ENCODE measurements at regions not wholly inside any gene's neighbourhood (a gene's known extent, or its start where the extent isn't known, plus 50 kb on each side); places are given as distances from the start of the nearest gene placed in this dataset.

DNA sequence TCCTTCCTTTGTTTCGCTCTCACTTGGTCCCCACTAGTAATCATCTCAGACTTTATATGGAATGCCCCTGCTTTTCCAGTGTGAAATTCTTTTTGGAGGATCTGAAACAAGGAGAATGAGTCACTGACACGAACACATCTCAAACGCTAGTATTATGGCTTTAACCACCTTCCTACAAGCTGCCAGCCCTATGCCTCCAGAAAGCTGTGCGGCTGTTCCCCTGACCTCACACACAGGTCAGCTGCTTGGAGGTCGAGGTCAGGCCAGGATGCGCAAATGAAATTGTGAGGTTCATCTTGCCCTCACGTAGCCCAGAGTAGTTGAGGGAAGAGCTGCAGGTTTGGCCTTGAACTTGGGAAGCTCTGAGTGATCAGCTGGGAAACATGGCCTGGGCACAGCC lies 449.8 kb downstream of the FGF9 start:
- TF ChIP-seq, protein P1, sequence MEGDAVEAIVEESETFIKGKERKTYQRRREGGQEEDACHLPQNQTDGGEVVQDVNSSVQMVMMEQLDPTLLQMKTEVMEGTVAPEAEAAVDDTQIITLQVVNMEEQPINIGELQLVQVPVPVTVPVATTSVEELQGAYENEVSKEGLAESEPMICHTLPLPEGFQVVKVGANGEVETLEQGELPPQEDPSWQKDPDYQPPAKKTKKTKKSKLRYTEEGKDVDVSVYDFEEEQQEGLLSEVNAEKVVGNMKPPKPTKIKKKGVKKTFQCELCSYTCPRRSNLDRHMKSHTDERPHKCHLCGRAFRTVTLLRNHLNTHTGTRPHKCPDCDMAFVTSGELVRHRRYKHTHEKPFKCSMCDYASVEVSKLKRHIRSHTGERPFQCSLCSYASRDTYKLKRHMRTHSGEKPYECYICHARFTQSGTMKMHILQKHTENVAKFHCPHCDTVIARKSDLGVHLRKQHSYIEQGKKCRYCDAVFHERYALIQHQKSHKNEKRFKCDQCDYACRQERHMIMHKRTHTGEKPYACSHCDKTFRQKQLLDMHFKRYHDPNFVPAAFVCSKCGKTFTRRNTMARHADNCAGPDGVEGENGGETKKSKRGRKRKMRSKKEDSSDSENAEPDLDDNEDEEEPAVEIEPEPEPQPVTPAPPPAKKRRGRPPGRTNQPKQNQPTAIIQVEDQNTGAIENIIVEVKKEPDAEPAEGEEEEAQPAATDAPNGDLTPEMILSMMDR (IDR thresholded peaks at IDR 0.05) = no peak
- TF ChIP-seq POLR2AphosphoS5 (IDR thresholded peaks at IDR 0.05) = no peak
- no peak for TF ChIP-seq POLR2A (IDR thresholded peaks at IDR 0.05)
